ENCODE measurements at regions not wholly inside any gene's neighbourhood (a gene's known extent, or its start where the extent isn't known, plus 50 kb on each side); places are given as distances from the start of the nearest gene placed in this dataset.

DNA sequence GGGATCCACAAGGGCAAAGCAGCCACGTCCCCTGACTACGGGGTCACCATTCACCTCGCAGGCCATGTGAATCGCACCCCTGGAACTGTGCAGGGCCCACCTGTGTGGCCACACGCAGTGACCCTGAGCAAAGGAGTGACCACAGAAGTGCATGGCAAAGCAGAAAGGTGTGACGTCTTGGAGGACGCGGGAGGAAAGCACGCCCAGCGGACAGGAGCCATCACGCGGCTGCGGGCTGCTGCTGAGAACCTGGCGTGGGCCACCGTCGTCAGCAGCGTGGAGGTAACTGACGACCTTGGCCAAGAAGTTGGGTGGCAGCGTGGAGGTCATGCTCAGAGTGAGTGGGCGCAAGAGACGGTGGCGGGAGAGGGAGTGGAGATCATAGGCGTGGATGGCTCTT lies 76.7 kb upstream of the C1orf174 start:
- TF ChIP-seq FOXM1 (IDR thresholded peaks at IDR 0.05; ENCODE audit: borderline replicate concordance, low read depth), result no peak
- TF ChIP-seq, protein P1, sequence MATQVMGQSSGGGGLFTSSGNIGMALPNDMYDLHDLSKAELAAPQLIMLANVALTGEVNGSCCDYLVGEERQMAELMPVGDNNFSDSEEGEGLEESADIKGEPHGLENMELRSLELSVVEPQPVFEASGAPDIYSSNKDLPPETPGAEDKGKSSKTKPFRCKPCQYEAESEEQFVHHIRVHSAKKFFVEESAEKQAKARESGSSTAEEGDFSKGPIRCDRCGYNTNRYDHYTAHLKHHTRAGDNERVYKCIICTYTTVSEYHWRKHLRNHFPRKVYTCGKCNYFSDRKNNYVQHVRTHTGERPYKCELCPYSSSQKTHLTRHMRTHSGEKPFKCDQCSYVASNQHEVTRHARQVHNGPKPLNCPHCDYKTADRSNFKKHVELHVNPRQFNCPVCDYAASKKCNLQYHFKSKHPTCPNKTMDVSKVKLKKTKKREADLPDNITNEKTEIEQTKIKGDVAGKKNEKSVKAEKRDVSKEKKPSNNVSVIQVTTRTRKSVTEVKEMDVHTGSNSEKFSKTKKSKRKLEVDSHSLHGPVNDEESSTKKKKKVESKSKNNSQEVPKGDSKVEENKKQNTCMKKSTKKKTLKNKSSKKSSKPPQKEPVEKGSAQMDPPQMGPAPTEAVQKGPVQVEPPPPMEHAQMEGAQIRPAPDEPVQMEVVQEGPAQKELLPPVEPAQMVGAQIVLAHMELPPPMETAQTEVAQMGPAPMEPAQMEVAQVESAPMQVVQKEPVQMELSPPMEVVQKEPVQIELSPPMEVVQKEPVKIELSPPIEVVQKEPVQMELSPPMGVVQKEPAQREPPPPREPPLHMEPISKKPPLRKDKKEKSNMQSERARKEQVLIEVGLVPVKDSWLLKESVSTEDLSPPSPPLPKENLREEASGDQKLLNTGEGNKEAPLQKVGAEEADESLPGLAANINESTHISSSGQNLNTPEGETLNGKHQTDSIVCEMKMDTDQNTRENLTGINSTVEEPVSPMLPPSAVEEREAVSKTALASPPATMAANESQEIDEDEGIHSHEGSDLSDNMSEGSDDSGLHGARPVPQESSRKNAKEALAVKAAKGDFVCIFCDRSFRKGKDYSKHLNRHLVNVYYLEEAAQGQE (IDR thresholded peaks at IDR 0.05; ENCODE audit: low read depth), result no peak
- TF ChIP-seq NFIC (IDR thresholded peaks at IDR 0.05), result no peak
- no peak for TF ChIP-seq EGR1 (IDR thresholded peaks at IDR 0.05)
- TF ChIP-seq CEBPB (IDR thresholded peaks at IDR 0.05), result no peak
- no peak for TF ChIP-seq TAF1 (IDR thresholded peaks at IDR 0.05; ENCODE audit: low read depth)
- TF ChIP-seq, protein P2, sequence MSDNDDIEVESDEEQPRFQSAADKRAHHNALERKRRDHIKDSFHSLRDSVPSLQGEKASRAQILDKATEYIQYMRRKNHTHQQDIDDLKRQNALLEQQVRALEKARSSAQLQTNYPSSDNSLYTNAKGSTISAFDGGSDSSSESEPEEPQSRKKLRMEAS (IDR thresholded peaks at IDR 0.05), result no peak
- no peak for TF ChIP-seq TCF12 (IDR thresholded peaks at IDR 0.05; ENCODE audit: low read depth)
- TF ChIP-seq, protein P3, sequence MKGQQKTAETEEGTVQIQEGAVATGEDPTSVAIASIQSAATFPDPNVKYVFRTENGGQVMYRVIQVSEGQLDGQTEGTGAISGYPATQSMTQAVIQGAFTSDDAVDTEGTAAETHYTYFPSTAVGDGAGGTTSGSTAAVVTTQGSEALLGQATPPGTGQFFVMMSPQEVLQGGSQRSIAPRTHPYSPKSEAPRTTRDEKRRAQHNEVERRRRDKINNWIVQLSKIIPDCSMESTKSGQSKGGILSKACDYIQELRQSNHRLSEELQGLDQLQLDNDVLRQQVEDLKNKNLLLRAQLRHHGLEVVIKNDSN (IDR thresholded peaks at IDR 0.05), result no peak
- TF ChIP-seq ZBTB7A (IDR thresholded peaks at IDR 0.05; ENCODE audit: low read depth), result no peak
- no peak for TF ChIP-seq CREB1 (IDR thresholded peaks at IDR 0.05; ENCODE audit: low read depth)
- TF ChIP-seq EP300 (IDR thresholded peaks at IDR 0.05; ENCODE audit: borderline replicate concordance), result no peak
- no peak for TF ChIP-seq TEAD4 (IDR thresholded peaks at IDR 0.05)

DNA sequence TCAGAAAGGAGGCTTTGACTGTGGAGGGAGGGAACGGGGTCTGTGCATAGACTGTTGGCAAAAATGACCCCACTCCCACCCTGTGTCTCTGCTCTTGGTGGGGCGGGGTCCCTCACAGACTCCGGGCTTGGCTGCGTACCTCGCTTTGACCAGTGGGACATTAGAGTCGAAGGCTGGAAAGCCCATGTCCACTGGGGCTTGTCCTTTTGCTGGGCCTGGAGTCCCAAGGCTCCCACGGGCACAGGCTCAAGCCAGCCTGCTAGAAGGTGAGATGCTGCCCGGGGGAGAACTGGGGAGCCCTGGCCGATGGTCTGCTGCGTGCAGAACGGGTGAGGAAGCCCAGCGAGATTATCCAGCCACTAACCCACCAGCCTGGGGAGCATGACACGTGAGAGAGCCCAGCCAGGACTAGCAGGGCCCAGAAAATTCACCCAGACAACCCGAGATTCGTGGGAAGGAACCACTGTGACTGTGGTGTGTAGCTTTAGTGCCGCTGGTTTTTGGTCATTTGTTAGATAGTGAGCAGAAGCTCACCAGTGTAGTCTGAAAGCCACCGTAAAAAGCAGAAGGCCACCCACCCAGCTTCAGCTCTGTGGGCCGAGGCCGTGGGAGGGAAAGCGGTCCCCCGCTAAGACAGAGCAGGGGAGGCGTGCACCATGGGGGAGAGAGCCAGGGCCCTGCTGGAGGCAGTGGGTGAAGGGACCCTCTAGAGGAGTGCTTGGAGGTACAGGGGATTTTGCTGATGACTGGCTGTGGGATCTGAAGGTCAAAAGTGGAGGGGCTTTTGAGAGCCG lies 78.3 kb upstream of the C1orf174 start:
- TF ChIP-seq CREB1 (IDR thresholded peaks at IDR 0.05; ENCODE audit: low read depth) (no peak), NFIC (IDR thresholded peaks at IDR 0.05) (no peak), FOXM1 (IDR thresholded peaks at IDR 0.05; ENCODE audit: borderline replicate concordance, low read depth) (no peak), TEAD4 (IDR thresholded peaks at IDR 0.05) (no peak), ZBTB7A (IDR thresholded peaks at IDR 0.05; ENCODE audit: low read depth) (no peak), YY1 (IDR thresholded peaks at IDR 0.05; ENCODE audit: low read depth) (no peak), EGR1 (IDR thresholded peaks at IDR 0.05) (no peak), CEBPB (IDR thresholded peaks at IDR 0.05) (no peak), TCF12 (IDR thresholded peaks at IDR 0.05; ENCODE audit: low read depth) (no peak), TAF1 (IDR thresholded peaks at IDR 0.05; ENCODE audit: low read depth) (no peak), EP300 (IDR thresholded peaks at IDR 0.05; ENCODE audit: borderline replicate concordance) (no peak), RAD21 (IDR thresholded peaks at IDR 0.05; ENCODE audit: low read depth) (no peak)
- TF ChIP-seq, protein P1 (IDR thresholded peaks at IDR 0.05; ENCODE audit: low read depth), result no peak
- TF ChIP-seq, protein P3 (IDR thresholded peaks at IDR 0.05), result no peak
- TF ChIP-seq, protein P2 (IDR thresholded peaks at IDR 0.05), result no peak

DNA sequence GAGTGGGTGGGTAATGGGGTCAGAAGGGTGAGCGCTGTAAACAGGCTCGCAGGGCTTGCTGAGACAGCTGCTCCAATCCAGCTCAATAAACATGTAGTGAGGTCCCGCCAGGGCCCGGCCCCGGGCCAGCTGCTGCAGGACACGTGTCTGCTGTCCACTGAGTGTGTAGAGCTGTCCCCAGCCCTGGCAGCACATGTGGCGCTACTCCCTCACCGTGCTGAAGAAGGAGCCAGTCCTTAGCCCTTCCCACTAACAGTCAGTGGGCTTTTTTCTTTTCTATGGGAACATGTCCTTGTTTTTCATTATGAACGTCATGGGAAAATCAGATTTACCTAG lies 78.9 kb upstream of the C1orf174 start:
- TF ChIP-seq EGR1 (IDR thresholded peaks at IDR 0.05) (no peak), NFIC (IDR thresholded peaks at IDR 0.05) (no peak), TEAD4 (IDR thresholded peaks at IDR 0.05) (no peak), ZBTB7A (IDR thresholded peaks at IDR 0.05; ENCODE audit: low read depth) (no peak), FOXM1 (IDR thresholded peaks at IDR 0.05; ENCODE audit: borderline replicate concordance, low read depth) (no peak), TAF1 (IDR thresholded peaks at IDR 0.05; ENCODE audit: low read depth) (no peak), TCF12 (IDR thresholded peaks at IDR 0.05; ENCODE audit: low read depth) (no peak), RAD21 (IDR thresholded peaks at IDR 0.05; ENCODE audit: low read depth) (no peak), CREB1 (IDR thresholded peaks at IDR 0.05; ENCODE audit: low read depth) (no peak), EP300 (IDR thresholded peaks at IDR 0.05; ENCODE audit: borderline replicate concordance) (no peak), YY1 (IDR thresholded peaks at IDR 0.05; ENCODE audit: low read depth) (no peak), CEBPB (IDR thresholded peaks at IDR 0.05) (no peak)
- TF ChIP-seq, protein P3 (IDR thresholded peaks at IDR 0.05), result no peak
- TF ChIP-seq, protein P1 (IDR thresholded peaks at IDR 0.05; ENCODE audit: low read depth), result no peak
- TF ChIP-seq, protein P2 (IDR thresholded peaks at IDR 0.05), result no peak

Measured in Ishikawa (cell line).